Panc1 (cell line): ENCODE measurements at regions not wholly inside any gene's neighbourhood (a gene's known extent, or its start where the extent isn't known, plus 50 kb on each side); places are given as distances from the start of the nearest gene placed in this dataset.

ENCODE experiments used
- ATAC-seq: fragments of 200-7000 bp; cut with Tn5 transposase; 2 replicates; pipeline ENCODE4 v1.9.1; 2020; ENCODE audit warnings: mild to moderate bottlenecking, moderate library complexity
- BruUV-seq: library from RNA; stranded (reverse); fragments of 400-500 nt; replicated peaks from 2 replicates; lab custom pipeline; 2021; lab: Mats Ljungman, UMichigan
- CTCF ChIA-PET: fragments of 300-600 bp; sonication (Branson Sonifier 250); formaldehyde crosslinking; loops from one replicate; lab custom pipeline; 2022; ENCODE audit warnings: antibody characterized with exemption; lab: Charles Lee
- POLR2A ChIA-PET: fragments of 300-600 bp; sonication (Branson Sonifier 250); formaldehyde crosslinking; loops from one replicate; lab custom pipeline; 2022; ENCODE audit warnings: antibody characterized with exemption; lab: Charles Lee
- DNase-seq: peaks from one replicate; pipeline ENCODE4 v3.0.0-alpha.2; 2010; ENCODE audit warnings: low read depth, low spot score
- H3K27ac ChIP-seq: 2 replicates; pipeline ENCODE4 v1.5.1; 2011; ENCODE audit warnings: mild to moderate bottlenecking, low read length, inconsistent platforms
- H3K27me3 ChIP-seq: fragments of 200-500 bp; sonication (Bioruptor generic); 2 replicates; pipeline ENCODE4 v1.6.0; 2014; ENCODE audit warnings: low read length, inconsistent platforms; ENCODE audit not compliant: control insufficient read depth, insufficient read depth
- H3K36me3 ChIP-seq: fragments of 200-500 bp; sonication (Bioruptor generic); 2 replicates; pipeline ENCODE4 v1.5.1; 2014; ENCODE audit warnings: inconsistent platforms, mild to moderate bottlenecking, low read length, moderate library complexity; ENCODE audit not compliant: control insufficient read depth, insufficient read depth
- H3K4me1 ChIP-seq: 2 replicates; pipeline ENCODE4 v1.5.1; 2011; ENCODE audit warnings: inconsistent platforms, mild to moderate bottlenecking, low read length, moderate library complexity; ENCODE audit not compliant: control insufficient read depth, insufficient read depth
- H3K4me3 ChIP-seq, 2 experiments: 2 replicates each; pipeline ENCODE4 v1.5.1; 2011 to 2012; ENCODE audit warnings: low read depth in 2 of 2, low read length in 2 of 2, mild to moderate bottlenecking in 2 of 2, inconsistent platforms in 1 of 2, moderate library complexity in 1 of 2
- H3K9me3 ChIP-seq: fragments of 200-500 bp; sonication (Bioruptor generic); 2 replicates; pipeline ENCODE4 v1.5.1; 2014; ENCODE audit warnings: low read depth, mild to moderate bottlenecking, inconsistent platforms, low read length, moderate library complexity; ENCODE audit not compliant: control insufficient read depth, insufficient read depth
- POLR2AphosphoS5 ChIP-seq: IDR thresholded peaks from 2 replicates; pipeline ENCODE4 v1.6.1; 2012; ENCODE audit warnings: mild to moderate bottlenecking, low read depth, low read length, moderate library complexity
- REST ChIP-seq, 2 experiments: IDR thresholded peaks; 2 replicates each; pipeline ENCODE4 v1.6.1; 2011 to 2012; ENCODE audit warnings: low read depth in 2 of 2, control low read depth in 1 of 2, low read length in 1 of 2, mild to moderate bottlenecking in 1 of 2, moderate library complexity in 1 of 2; ENCODE audit not compliant: insufficient read depth in 1 of 2
- SIN3A ChIP-seq: IDR thresholded peaks from 2 replicates; pipeline ENCODE4 v1.6.1; 2012; ENCODE audit warnings: low read depth, mild to moderate bottlenecking, low read length, moderate library complexity, borderline replicate concordance; ENCODE audit not compliant: insufficient read depth
- TCF7L2 ChIP-seq: IDR thresholded peaks from 2 replicates; pipeline ENCODE4 v1.6.1; 2011; ENCODE audit warnings: mild to moderate bottlenecking, low read depth, low read length, inconsistent platforms
- in situ Hi-C: cut with HindIII; loops from 2 replicates; pipeline ENCODE4 v1.10.0; 2016; ENCODE audit warnings: low sequenced_read_pairs, low pct_unique_long_range_greater_than_20kb
- intact Hi-C: fragments of 100-400 bp; cut with micrococcal nuclease; formaldehyde crosslinking; loops from one replicate; pipeline ENCODE4 v1.10.0; 2022; ENCODE audit not compliant: unreplicated experiment
- TF ChIP-seq, protein P1 (sequence below): fragments of 450-650 bp; IDR thresholded peaks from 2 replicates; pipeline ENCODE4 v1.5.1; 2017; ENCODE audit warnings: mild to moderate bottlenecking

GRCh38 chr11:8779107-8779506 lies 96.5 kb downstream of the RPL27A start:
- Histone ChIP-seq H3K9me3 (no peaks in the 10 kb centered on the region), H3K27me3 (no peaks in the 10 kb centered on the region), H3K4me1 (no peaks in the 10 kb centered on the region), H3K4me3 (no peak overlapping the region), H3K36me3 (no peaks in the 10 kb centered on the region), H3K27ac (no peak overlapping the region)
- no peak for ATAC-seq
- ChIA-PET POLR2A (no interaction called here), CTCF (no interaction called here)
- BruUV-seq, result no TSS peak
- in situ Hi-C loops, result no loop called here
- intact Hi-C loops, result no loop called here
- TF ChIP-seq POLR2AphosphoS5 (no peak), TCF7L2 (no peak), SIN3A (no peak), REST (IDR thresholded peaks at IDR 0.05; ENCODE audit: insufficient read depth in 1 of 2, low read depth in 2 of 2, low read length in 1 of 2) (no peak)
- TF ChIP-seq, protein P1, sequence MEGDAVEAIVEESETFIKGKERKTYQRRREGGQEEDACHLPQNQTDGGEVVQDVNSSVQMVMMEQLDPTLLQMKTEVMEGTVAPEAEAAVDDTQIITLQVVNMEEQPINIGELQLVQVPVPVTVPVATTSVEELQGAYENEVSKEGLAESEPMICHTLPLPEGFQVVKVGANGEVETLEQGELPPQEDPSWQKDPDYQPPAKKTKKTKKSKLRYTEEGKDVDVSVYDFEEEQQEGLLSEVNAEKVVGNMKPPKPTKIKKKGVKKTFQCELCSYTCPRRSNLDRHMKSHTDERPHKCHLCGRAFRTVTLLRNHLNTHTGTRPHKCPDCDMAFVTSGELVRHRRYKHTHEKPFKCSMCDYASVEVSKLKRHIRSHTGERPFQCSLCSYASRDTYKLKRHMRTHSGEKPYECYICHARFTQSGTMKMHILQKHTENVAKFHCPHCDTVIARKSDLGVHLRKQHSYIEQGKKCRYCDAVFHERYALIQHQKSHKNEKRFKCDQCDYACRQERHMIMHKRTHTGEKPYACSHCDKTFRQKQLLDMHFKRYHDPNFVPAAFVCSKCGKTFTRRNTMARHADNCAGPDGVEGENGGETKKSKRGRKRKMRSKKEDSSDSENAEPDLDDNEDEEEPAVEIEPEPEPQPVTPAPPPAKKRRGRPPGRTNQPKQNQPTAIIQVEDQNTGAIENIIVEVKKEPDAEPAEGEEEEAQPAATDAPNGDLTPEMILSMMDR, result no peak
- DNase-seq, result no peak

DNA sequence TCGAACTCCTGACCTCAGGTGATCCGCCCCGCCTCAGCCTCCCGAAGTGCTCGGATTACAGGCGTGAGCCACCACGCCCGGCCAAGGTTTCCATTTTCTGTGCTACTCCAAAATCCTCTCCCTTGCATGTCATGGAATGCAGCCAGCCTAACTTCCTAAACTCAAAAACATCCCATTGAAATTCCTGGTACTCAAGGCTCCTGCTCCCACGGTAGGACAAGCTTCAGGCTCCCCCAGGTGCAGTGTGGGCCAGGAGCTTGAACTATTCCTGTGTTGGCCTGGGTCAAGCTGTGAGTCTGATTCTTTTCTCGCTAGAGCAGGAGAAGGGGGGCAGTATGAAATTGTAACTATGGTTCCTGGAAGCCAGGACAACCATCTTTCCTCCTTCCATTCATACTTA lies 97.1 kb downstream of the RPL27A start:
- Histone ChIP-seq H3K9me3 (no peaks in the 10 kb centered on the region), H3K4me3 (no peak overlapping the region), H3K4me1 (no peaks in the 10 kb centered on the region), H3K36me3 (no peaks in the 10 kb centered on the region), H3K27ac (no peak overlapping the region), H3K27me3 (no peaks in the 10 kb centered on the region)
- intact Hi-C loops (no loop called here), in situ Hi-C loops (no loop called here)
- DNase-seq (no peak), ATAC-seq (no peak)
- no TSS peak for BruUV-seq
- POLR2A ChIA-PET, result no interaction called here
- CTCF ChIA-PET, result no interaction called here
- no peak for TF ChIP-seq REST (IDR thresholded peaks at IDR 0.05; ENCODE audit: insufficient read depth in 1 of 2, low read depth in 2 of 2, low read length in 1 of 2)
- no peak for TF ChIP-seq POLR2AphosphoS5
- no peak for TF ChIP-seq TCF7L2
